Fibroblast of skin of left quadriceps (primary cell): ENCODE measurements at regions not wholly inside any gene's neighbourhood (a gene's known extent, or its start where the extent isn't known, plus 50 kb on each side); places are given as distances from the start of the nearest gene placed in this dataset.
"Not testable (repeated sequence)": the region's sequence is repeated elsewhere in the genome, so short reads cannot be mapped to it uniquely, and the experiment has no call there.

Experiments
- DNase-seq, 2 experiments: peaks; one replicate each; pipeline ENCODE4 v3.0.0-alpha.2; 2013; ENCODE audit warnings: low read depth in 2 of 2

DNA sequence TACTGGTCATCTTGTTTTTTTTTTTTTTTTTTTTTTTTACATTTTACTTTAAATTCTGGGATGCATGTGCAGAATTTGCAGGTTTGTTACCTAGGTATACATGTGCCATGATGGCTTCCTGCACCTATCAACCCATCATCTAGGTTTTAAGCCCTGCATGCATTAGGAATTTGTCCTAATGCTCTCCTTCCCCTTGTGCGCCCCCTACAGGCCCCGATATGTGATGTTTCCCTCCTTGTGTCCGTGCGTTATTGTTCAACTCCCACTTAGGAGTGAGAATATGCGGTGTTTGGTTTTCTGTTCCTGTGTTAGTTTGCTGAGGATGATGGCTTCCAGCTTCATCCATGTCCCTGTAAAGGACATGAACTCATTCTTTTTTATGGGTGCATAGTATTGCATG, 249.6 kb upstream of the SLC16A7 start:
- DNase-seq, result not testable (repeated sequence)

DNA sequence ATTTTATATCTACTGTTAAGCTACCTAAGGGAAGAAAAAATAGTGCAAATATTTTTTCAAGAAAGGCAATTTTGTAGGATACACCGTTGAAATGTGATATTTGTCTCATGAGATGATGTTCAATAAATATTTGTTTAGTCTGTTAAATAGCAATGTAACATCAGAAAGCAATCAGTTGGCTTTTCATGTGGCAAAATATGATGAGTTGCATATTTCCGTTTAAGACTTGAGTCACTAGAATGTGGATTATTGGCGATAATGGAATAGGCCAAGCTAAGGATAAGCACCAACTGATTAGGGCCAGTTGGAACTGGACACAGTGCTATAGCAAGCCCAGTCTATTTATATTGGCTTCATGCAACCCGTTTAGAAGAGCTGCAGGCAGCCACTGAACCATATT, 250.4 kb upstream of the SLC16A7 start:
- no peak for DNase-seq

- no peak for DNase-seq
Observed at GRCh38 chr12:59344224-59344623, 251.6 kb upstream of the SLC16A7 start.

DNA sequence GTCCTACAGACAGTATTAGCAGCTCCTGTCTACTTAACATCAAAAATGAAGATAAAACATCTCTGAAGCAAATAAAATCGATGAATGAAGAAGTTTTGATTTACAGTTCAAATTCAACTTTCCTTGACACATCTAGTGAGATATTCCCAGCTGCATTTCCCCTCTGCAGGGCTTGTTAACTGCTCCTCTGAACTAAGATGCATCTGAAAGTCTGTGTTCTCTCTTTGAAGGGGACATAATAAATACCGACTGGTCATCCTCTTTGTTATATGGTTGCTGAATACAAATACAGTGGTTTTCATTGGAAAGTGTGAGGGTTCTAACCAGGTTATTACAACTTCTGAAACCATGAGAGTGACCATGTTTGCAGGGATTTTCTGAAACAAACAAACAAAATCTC, 266.4 kb upstream of the SLC16A7 start:
- DNase-seq, result no peak

DNA sequence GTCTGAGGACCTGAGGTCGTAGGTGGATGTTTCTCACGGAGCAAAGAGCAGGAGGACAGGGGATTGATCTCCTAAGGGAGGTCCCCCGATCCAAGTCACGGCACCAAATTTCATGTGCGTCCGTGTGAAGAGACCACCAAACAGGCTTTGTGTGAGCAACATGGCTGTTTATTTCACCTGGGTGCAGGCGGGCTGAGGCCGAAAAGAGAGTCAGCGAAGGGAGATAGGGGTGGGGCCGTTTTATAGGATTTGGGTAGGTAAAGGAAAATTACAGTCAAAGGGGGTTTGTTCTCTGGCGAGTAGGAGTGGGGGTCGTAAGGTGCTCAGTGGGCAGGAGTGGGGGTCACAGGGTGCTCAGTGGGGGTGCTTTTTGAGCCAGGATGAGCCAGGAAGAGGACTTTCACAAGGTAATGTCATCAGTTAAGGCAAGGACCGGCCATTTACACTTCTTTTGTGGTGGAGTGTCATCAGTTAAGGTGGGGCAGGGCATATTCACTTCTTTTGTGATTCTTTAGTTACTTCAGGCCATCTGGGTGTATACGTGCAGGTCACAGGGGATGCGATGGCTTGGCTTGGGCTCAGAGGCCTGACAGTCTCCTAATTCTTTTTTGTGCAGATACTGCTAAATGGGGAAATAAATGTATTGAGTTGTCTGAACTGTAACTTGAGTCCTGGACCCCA, 267.3 kb upstream of the SLC16A7 start:
- DNase-seq, result not testable (repeated sequence)

DNA sequence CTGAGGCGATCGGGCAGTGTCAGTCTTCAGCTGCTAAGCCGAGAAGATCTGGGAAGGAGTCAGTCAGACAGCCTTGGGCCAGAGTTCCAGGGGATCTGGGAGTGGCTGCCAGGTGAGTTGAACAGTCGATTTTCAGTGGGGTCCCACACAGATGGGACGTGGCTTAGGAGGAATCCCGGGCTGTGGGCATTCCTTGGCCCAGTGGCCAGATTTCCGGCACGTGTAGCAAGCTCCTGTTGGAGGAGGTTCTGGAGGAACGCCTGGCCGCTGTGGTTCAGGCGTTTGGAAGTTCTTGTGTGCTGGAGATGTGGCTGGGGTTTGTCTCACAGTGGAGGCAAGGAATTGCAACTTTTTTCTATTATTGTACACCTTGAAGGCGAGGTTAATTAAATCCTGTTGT, 269.4 kb upstream of the SLC16A7 start:
- not testable (repeated sequence) for DNase-seq

DNA sequence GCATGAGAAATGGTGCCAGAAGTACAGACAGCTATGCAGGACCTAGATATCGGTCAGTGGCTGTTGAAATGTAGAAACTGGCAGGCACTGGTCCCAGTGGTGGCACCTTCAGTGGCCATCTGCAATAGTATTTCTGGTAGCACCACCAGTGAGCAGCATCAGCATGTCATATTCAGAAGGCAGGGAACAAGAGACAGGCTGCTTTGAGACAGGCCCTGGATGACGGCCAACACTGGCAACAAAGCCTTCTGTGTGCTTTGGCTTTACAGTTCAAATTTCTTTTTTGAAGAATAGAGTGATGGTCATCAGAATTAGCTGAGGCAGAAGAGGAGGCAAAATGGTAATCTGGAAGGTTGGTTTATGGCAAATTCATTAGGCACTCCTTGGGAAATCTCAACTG, 273.4 kb upstream of the SLC16A7 start:
- no peak for DNase-seq

DNA sequence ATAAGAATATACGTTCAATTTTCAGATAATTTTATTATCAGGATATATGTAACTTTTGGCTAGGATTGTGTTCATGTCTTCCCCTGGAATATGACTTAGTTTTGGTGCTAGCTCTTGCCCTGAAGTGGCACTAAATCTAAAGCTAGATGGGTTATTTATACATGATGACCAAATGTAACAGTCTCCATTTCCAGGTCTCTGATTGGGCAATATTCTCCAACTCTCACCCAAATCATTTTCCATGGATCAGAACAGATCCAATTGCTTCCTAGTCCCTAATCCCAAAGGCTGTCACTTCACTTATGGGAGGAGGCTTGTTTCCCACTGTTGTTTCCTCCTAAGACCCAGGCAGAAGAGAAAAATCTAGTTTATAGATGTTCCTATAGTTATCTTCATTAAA, 274.6 kb upstream of the SLC16A7 start:
- no peak for DNase-seq

- no peak for DNase-seq
Observed at GRCh38 chr12:59320112-59320511, 275.7 kb upstream of the SLC16A7 start.

GRCh38 chr12:59318940-59319339, 276.9 kb upstream of the SLC16A7 start:
- DNase-seq, result no peak

DNA sequence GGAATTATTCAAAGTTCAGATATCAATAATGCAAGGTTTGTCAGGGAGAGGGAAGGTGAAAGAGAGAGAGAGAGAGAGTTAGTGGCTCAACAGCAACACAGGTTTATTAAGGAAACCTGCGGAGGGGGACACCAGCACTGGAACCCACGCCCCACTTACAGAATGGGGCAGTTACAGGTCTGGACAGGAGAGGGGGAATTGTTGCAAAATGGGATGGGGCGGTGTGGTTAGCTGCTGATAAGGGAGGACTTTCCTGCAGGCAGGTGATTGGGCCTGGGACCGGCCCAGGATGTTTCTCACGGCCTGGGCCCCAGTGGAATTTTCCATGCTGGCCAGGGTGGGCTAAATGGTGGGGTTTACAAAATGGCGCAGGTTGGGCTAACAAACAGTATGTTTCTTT, 278.2 kb upstream of the SLC16A7 start:
- DNase-seq, result no peak

GRCh38 chr12:59316938-59317337, 278.9 kb upstream of the SLC16A7 start:
- no peak for DNase-seq

DNA sequence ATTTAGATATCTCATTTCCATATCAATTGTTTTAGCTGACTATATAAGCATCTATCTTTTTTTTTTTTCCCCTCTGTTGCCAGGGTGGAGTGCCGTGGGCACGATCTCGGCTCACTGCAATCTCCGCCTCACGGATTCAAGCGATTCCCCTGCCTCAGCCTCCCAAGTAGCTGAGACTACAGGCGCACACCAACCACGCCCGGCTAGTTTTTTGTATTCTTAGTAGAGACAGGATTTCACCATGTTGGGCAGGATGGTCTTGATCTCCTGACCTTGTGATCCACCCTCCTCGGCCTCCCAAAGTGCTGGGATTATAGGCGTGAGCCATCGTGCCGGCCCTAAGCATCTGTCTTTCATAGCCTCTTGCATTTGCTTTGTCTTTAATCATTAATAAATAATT, 279.5 kb upstream of the SLC16A7 start:
- not testable (repeated sequence) for DNase-seq

GRCh38 chr12:59314209-59314608, 281.6 kb upstream of the SLC16A7 start:
- no peak for DNase-seq

DNA sequence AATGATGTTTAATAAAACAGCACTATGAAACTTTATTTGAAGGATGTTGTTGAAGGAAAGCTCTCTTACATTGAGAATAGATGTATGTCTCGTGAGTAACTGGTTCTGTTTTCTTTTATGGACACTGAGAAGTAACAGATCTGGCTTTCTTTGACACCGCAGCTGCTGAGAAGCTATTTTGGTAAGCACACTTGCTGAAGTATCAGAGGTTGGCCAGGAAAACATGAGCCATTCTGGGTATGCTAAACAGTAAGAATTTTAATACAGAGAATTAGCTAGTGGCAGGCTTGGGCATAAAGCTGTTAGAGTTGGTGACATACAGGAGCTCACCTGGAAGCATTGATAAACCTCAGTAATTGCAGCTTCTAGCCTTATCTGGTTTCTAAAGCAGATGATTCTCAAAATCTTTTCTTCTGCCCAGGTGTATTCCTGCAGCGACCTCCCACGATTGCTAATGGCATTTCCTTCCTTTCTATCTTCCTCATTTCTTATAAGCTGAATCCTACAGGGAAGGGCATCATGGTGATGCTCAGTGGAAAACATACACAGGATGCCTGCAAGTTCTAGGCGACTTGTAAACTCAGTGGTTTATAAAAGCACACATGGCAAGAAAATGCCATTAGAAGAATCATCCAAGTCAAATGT, 291.6 kb upstream of the SLC16A7 start:
- no peak for DNase-seq

DNA sequence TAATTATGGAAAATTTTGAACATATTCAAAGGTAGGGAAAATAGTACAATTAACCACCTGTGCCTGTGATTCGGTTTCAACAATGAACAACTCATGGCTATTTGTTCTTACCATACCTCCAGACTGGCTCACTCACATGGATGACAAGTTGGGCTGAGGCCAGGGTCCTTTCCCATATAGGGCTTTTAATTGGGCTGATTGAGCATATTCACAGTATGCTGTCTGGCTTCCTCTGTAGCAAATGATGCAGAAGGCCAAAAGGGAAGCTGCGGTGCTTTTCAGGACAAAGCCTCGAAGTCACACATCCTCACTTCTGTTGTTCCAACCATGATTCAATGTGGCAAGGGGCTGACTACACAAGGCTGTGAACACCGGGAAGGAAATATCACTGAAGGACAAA, 297.5 kb upstream of the SLC16A7 start:
- no peak for DNase-seq

DNA sequence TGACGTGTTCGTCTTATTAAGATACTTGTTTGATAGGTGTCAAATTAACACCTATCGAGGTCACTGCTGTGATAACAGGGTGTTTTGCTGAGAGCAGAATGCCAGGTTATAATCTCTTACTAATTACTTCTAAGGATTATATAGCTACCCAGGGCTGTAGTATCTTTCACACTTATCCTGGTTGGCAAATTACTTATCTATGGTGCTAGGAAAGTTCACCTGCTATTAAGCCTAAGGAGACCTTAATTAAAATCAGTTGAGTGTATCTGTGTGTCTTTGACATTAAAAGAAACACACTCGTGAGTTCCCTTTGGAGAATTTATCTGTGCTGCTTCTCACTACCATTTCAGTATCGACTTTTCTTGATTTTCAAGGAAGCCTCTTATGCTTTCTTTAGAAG, 301.6 kb upstream of the SLC16A7 start:
- no peak for DNase-seq

- no peak for DNase-seq
Observed at GRCh38 chr12:59282999-59283398, 312.8 kb upstream of the SLC16A7 start.

DNA sequence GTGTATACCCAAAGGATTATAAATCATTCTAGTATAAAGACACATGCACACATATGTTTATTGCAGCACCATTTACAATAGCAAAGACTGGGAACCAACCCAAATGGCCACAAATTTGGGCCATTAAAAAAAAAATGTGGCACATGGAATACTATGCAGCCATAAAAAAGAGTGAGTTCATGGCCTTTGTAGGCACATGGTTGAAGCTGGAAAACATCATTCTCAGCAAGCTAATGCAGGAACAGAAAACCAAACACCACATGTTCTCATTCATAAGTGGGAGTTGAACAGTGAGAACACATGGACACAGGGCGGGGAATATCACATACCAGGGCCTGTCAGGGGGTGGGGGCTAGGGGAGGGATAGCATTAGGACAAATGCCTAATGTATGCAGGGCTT, 322.3 kb upstream of the SLC16A7 start:
- not testable (repeated sequence) for DNase-seq

- DNase-seq, result no peak
Observed at GRCh38 chr12:59268295-59268809, 327.5 kb upstream of the SLC16A7 start.

- DNase-seq, result no peak
Observed at GRCh38 chr12:59260202-59260601, 335.6 kb upstream of the SLC16A7 start.

DNA sequence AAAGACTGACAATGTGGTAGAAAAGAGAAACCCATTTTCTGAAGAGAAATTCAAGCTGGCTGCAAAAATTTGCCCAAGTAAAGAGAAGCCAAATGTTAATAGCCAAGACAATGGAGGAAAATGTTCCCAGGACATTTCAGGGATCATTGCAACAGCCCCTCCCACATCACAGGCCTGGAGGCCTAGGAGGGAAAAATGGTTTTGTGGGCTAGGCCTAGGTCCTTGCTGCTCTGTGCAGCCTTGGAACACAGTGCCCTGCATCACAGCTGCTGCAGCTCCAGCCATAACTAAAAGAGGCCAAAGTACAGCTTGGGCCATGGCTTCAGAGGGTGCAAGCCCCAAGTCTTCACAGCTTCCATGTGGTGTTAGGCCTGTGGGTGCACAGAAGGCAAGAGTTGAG, 332.4 kb upstream of the LRIG3 start:
- DNase-seq, result no peak

DNA sequence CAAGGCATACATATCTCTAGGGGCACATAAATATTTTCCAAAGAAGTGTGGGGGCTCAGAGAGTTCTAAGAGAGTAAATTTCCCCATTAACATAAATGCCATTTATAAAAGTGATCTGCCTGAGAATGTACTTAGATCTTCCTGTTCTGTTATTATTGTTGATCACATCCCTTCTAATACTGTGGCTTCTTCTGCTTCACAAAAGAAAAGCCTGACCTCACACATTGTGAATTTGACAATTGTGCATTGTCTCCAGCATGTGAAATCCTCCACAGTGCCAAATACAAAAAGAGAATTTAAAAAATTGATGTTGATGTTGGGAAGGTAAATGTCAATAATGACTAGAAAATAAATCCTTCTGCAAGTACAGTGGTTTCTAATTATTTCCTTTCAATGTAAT, 330.5 kb upstream of the LRIG3 start:
- DNase-seq, result no peak

- DNase-seq, result no peak
Observed at GRCh38 chr12:59240048-59240447, 319.7 kb upstream of the LRIG3 start.
